WTC11 (cell line): ENCODE measurements at regions not wholly inside any gene's neighbourhood (a gene's known extent, or its start where the extent isn't known, plus 50 kb on each side); places are given as distances from the start of the nearest gene placed in this dataset.

Experiments
- ATAC-seq: fragments of 200-7000 bp; cut with Tn5 transposase; 2 replicates; pipeline ENCODE4 v1.10.0; 2021; ENCODE audit warnings: mild to moderate bottlenecking, moderate library complexity
- CTCF ChIA-PET: fragments of 300-600 bp; sonication (Branson Sonifier 250); formaldehyde crosslinking; loops from one replicate; lab custom pipeline; 2021; ENCODE audit warnings: antibody characterized with exemption; lab: Charles Lee
- POLR2A ChIA-PET: fragments of 350-600 bp; sonication (Branson Sonifier 250); formaldehyde crosslinking; loops from one replicate; lab custom pipeline; 2021; ENCODE audit warnings: antibody characterized with exemption; lab: Charles Lee
- DNase-seq: peaks from one replicate; pipeline ENCODE4 v3.0.0; 2021; ENCODE audit warnings: low spot score
- H3K27ac Mint-ChIP-seq: 2 replicates; pipeline ENCODE4 v1.8.0; 2021; ENCODE audit warnings: mixed read lengths
- H3K27me3 Mint-ChIP-seq: 2 replicates; pipeline ENCODE4 v1.8.0; 2021; ENCODE audit warnings: low read depth, mild to moderate bottlenecking, moderate library complexity, mixed read lengths
- H3K36me3 Mint-ChIP-seq: 2 replicates; pipeline ENCODE4 v1.8.0; 2021; ENCODE audit warnings: mixed read lengths
- H3K4me1 Mint-ChIP-seq: 2 replicates; pipeline ENCODE4 v1.8.0; 2022; ENCODE audit warnings: mixed read lengths
- H3K4me3 Mint-ChIP-seq: 2 replicates; pipeline ENCODE4 v1.8.0; 2021; ENCODE audit warnings: mild to moderate bottlenecking, moderate library complexity, mixed read lengths
- H3K9me3 Mint-ChIP-seq: 2 replicates; pipeline ENCODE4 v1.8.0; 2021; ENCODE audit warnings: mixed read lengths
- E2F4 ChIP-seq: sonication (generic); formaldehyde crosslinking; IDR thresholded peaks from 2 replicates; pipeline ENCODE4 v1.8.1; 2022; ENCODE audit warnings: low read depth, mild to moderate bottlenecking, moderate library complexity, missing genetic modification reagents, borderline replicate concordance
- IRF2 ChIP-seq: sonication (generic); formaldehyde crosslinking; IDR thresholded peaks from 2 replicates; pipeline ENCODE4 v1.8.0; 2022; ENCODE audit warnings: low read depth, missing genetic modification reagents, borderline replicate concordance
- PRRX2 ChIP-seq: fragments of 250-450 bp; sonication (Bioruptor Pico); IDR thresholded peaks from 2 replicates; pipeline ENCODE4 v1.8.0; 2021; ENCODE audit warnings: mild to moderate bottlenecking
- RORB ChIP-seq: fragments of 250-450 bp; sonication (Bioruptor Pico); IDR thresholded peaks from 2 replicates; pipeline ENCODE4 v1.9.0; 2021; ENCODE audit warnings: mild to moderate bottlenecking
- USF1 ChIP-seq: sonication (generic); formaldehyde crosslinking; IDR thresholded peaks from 2 replicates; pipeline ENCODE4 v1.8.0; 2022; ENCODE audit warnings: mild to moderate bottlenecking, missing genetic modification reagents
- TF ChIP-seq, protein P1 (sequence below): sonication (generic); formaldehyde crosslinking; IDR thresholded peaks from 2 replicates; pipeline ENCODE4 v1.8.0; 2022; ENCODE audit warnings: missing genetic modification reagents
- TF ChIP-seq, protein P2 (sequence below): sonication (generic); formaldehyde crosslinking; IDR thresholded peaks from 2 replicates; pipeline ENCODE4 v1.8.1; 2023; ENCODE audit warnings: mild to moderate bottlenecking, missing genetic modification reagents, borderline replicate concordance
- TF ChIP-seq, protein P3 (sequence below): sonication (generic); formaldehyde crosslinking; IDR thresholded peaks from 2 replicates; pipeline ENCODE4 v1.8.1; 2023; ENCODE audit warnings: mild to moderate bottlenecking, moderate library complexity, missing genetic modification reagents
- TF ChIP-seq, protein P4 (sequence below): sonication (generic); formaldehyde crosslinking; conservative IDR thresholded peaks from 2 replicates; pipeline ENCODE4 v1.8.1; 2022; ENCODE audit warnings: mild to moderate bottlenecking, missing genetic modification reagents

- TF ChIP-seq, protein P1, sequence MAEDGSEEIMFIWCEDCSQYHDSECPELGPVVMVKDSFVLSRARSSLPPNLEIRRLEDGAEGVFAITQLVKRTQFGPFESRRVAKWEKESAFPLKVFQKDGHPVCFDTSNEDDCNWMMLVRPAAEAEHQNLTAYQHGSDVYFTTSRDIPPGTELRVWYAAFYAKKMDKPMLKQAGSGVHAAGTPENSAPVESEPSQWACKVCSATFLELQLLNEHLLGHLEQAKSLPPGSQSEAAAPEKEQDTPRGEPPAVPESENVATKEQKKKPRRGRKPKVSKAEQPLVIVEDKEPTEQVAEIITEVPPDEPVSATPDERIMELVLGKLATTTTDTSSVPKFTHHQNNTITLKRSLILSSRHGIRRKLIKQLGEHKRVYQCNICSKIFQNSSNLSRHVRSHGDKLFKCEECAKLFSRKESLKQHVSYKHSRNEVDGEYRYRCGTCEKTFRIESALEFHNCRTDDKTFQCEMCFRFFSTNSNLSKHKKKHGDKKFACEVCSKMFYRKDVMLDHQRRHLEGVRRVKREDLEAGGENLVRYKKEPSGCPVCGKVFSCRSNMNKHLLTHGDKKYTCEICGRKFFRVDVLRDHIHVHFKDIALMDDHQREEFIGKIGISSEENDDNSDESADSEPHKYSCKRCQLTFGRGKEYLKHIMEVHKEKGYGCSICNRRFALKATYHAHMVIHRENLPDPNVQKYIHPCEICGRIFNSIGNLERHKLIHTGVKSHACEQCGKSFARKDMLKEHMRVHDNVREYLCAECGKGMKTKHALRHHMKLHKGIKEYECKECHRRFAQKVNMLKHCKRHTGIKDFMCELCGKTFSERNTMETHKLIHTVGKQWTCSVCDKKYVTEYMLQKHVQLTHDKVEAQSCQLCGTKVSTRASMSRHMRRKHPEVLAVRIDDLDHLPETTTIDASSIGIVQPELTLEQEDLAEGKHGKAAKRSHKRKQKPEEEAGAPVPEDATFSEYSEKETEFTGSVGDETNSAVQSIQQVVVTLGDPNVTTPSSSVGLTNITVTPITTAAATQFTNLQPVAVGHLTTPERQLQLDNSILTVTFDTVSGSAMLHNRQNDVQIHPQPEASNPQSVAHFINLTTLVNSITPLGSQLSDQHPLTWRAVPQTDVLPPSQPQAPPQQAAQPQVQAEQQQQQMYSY: no peak
- no peak for TF ChIP-seq IRF2
- TF ChIP-seq, protein P2, sequence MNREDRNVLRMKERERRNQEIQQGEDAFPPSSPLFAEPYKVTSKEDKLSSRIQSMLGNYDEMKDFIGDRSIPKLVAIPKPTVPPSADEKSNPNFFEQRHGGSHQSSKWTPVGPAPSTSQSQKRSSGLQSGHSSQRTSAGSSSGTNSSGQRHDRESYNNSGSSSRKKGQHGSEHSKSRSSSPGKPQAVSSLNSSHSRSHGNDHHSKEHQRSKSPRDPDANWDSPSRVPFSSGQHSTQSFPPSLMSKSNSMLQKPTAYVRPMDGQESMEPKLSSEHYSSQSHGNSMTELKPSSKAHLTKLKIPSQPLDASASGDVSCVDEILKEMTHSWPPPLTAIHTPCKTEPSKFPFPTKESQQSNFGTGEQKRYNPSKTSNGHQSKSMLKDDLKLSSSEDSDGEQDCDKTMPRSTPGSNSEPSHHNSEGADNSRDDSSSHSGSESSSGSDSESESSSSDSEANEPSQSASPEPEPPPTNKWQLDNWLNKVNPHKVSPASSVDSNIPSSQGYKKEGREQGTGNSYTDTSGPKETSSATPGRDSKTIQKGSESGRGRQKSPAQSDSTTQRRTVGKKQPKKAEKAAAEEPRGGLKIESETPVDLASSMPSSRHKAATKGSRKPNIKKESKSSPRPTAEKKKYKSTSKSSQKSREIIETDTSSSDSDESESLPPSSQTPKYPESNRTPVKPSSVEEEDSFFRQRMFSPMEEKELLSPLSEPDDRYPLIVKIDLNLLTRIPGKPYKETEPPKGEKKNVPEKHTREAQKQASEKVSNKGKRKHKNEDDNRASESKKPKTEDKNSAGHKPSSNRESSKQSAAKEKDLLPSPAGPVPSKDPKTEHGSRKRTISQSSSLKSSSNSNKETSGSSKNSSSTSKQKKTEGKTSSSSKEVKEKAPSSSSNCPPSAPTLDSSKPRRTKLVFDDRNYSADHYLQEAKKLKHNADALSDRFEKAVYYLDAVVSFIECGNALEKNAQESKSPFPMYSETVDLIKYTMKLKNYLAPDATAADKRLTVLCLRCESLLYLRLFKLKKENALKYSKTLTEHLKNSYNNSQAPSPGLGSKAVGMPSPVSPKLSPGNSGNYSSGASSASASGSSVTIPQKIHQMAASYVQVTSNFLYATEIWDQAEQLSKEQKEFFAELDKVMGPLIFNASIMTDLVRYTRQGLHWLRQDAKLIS (CRISPR knock-in tag): no peak
Measured at GRCh38 chr12:13487326-13487725, 290.8 kb downstream of the EMP1 start (continued).

- ChIA-PET CTCF (interaction anchor here (1.3 kb wide), 1 partner anchor 495 kb away, joined by 3 read pairs; no protein-coding TSS in a partner anchor), POLR2A (no interaction called here)
- no peak for ATAC-seq
- Mint-ChIP-seq H3K4me1 (0 out of 2 replicates have a peak, but pooled peaks cover 2% of the 10 kb centered on the region), H3K9me3 (no peaks in the 10 kb centered on the region), H3K4me3 (no peak overlapping the region), H3K27ac (no peak overlapping the region), H3K27me3 (no peaks in the 10 kb centered on the region), H3K36me3 (no peaks in the 10 kb centered on the region)
- TF ChIP-seq USF1 (no peak), PRRX2 (CRISPR knock-in tag) (no peak)
- TF ChIP-seq, protein P3, sequence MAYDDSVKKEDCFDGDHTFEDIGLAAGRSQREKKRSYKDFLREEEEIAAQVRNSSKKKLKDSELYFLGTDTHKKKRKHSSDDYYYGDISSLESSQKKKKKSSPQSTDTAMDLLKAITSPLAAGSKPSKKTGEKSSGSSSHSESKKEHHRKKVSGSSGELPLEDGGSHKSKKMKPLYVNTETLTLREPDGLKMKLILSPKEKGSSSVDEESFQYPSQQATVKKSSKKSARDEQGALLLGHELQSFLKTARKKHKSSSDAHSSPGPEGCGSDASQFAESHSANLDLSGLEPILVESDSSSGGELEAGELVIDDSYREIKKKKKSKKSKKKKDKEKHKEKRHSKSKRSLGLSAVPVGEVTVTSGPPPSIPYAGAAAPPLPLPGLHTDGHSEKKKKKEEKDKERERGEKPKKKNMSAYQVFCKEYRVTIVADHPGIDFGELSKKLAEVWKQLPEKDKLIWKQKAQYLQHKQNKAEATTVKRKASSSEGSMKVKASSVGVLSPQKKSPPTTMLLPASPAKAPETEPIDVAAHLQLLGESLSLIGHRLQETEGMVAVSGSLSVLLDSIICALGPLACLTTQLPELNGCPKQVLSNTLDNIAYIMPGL: no peak
- TF ChIP-seq, protein P1: no peak
- no peak for DNase-seq
Measured at GRCh38 chr12:13486794-13487193, 290.3 kb downstream of the EMP1 start.

GRCh38 chr12:13478650-13479181 is 282.2 kb downstream of the EMP1 start:
- DNase-seq (no peak), ATAC-seq (no peak)
- ChIA-PET CTCF (no interaction called here), POLR2A (no interaction called here)
- Mint-ChIP-seq H3K27me3 (no peaks in the 10 kb centered on the region), H3K4me3 (no peak overlapping the region), H3K27ac (no peak overlapping the region), H3K36me3 (no peaks in the 10 kb centered on the region), H3K9me3 (no peaks in the 10 kb centered on the region), H3K4me1 (no peaks in the 10 kb centered on the region)
- TF ChIP-seq, protein P4, sequence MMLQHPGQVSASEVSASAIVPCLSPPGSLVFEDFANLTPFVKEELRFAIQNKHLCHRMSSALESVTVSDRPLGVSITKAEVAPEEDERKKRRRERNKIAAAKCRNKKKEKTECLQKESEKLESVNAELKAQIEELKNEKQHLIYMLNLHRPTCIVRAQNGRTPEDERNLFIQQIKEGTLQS (CRISPR knock-in tag): no peak
- no peak for TF ChIP-seq RORB (CRISPR knock-in tag)
- TF ChIP-seq E2F4 (CRISPR knock-in tag): no peak
- TF ChIP-seq, protein P3: no peak
